ENCODE measurements at regions not wholly inside any gene's neighbourhood (a gene's known extent, or its start where the extent isn't known, plus 50 kb on each side); places are given as distances from the start of the nearest gene placed in this dataset.

GRCh38 chr12:85681333-85681732 lies 154.9 kb downstream of the RASSF9 start:
- no peak for DNase-seq (ENCODE audit: low spot score)

- DNase-seq (ENCODE audit: low spot score): no peak
Measured at GRCh38 chr12:85683051-85683450, 153.2 kb downstream of the RASSF9 start.

GRCh38 chr12:85688837-85689236 lies 147.4 kb downstream of the RASSF9 start:
- no peak for DNase-seq (ENCODE audit: low spot score)

- no peak for DNase-seq (ENCODE audit: low spot score)
Measured at GRCh38 chr12:85690146-85690545, 146.1 kb downstream of the RASSF9 start.

- DNase-seq (ENCODE audit: low spot score): no peak
Measured at GRCh38 chr12:85693093-85693665, 143.0 kb downstream of the RASSF9 start.

GRCh38 chr12:85695097-85695715 lies 141.0 kb downstream of the RASSF9 start:
- DNase-seq (ENCODE audit: low spot score): no peak

- no peak for DNase-seq (ENCODE audit: low spot score)
Measured at GRCh38 chr12:85697003-85697402, 139.2 kb downstream of the RASSF9 start.

- DNase-seq (ENCODE audit: low spot score): no peak
Measured at GRCh38 chr12:85698937-85699336, 137.3 kb downstream of the RASSF9 start.

GRCh38 chr12:85708775-85709174 lies 127.4 kb downstream of the RASSF9 start:
- DNase-seq (ENCODE audit: low spot score): no peak

- DNase-seq (ENCODE audit: low spot score): no peak
Measured at GRCh38 chr12:85711735-85712390, 124.3 kb downstream of the RASSF9 start.

- no peak for DNase-seq (ENCODE audit: low spot score)
Measured at GRCh38 chr12:85713373-85713772, 122.8 kb downstream of the RASSF9 start.

GRCh38 chr12:85714425-85714824 lies 121.8 kb downstream of the RASSF9 start:
- DNase-seq (ENCODE audit: low spot score): no peak

GRCh38 chr12:85720308-85721033 lies 115.7 kb downstream of the RASSF9 start:
- no peak for DNase-seq (ENCODE audit: low spot score)

- no peak for DNase-seq (ENCODE audit: low spot score)
Measured at GRCh38 chr12:85725991-85726390, 110.2 kb downstream of the RASSF9 start.

- DNase-seq (ENCODE audit: low spot score): no peak
Measured at GRCh38 chr12:85733221-85733840, 102.9 kb downstream of the RASSF9 start.

GRCh38 chr12:85733984-85734383 lies 102.2 kb downstream of the RASSF9 start:
- no peak for DNase-seq (ENCODE audit: low spot score)

GRCh38 chr12:85740186-85740585 lies 96.0 kb downstream of the RASSF9 start:
- DNase-seq (ENCODE audit: low spot score): no peak

- DNase-seq (ENCODE audit: low spot score): no peak
Measured at GRCh38 chr12:85741046-85741445, 95.2 kb downstream of the RASSF9 start.

- DNase-seq (ENCODE audit: low spot score): no peak
Measured at GRCh38 chr12:85747941-85748495, 88.2 kb downstream of the RASSF9 start.

Measured in putamen (tissue), 1 donor.